ENCODE measurements at regions not wholly inside any gene's neighbourhood (a gene's known extent, or its start where the extent isn't known, plus 50 kb on each side); places are given as distances from the start of the nearest gene placed in this dataset.
"Not testable (repeated sequence)": the region's sequence is repeated elsewhere in the genome, so short reads cannot be mapped to it uniquely, and the experiment has no call there.

GRCh38 chr3:67154429-67154828 lies 156.3 kb downstream of the KBTBD8 start:
- H3K4me1 ChIP-seq (ENCODE audit: insufficient read depth, low read length), result no peaks in the 10 kb centered on the region
- H3K27me3 Mint-ChIP-seq, result peaks cover 0 to 4% of the 10 kb centered on the region in 2 donors
- peaks cover 0 to 12% (median 5%) of the 10 kb centered on the region in 5 donors for H3K9me3 Mint-ChIP-seq
- no peaks in the 10 kb centered on the region for H3K4me1 Mint-ChIP-seq
- H3K27ac ChIP-seq (ENCODE audit: low read depth, low read length), result no peak overlapping the region
- no peak for DNase-seq
- H3K36me3 Mint-ChIP-seq, result no peaks in the 10 kb centered on the region
- CTCF ChIA-PET, result no interaction called here
- H3K27me3 ChIP-seq (ENCODE audit: insufficient read depth, low read length, poor library complexity, severe bottlenecking), result no peaks in the 10 kb centered on the region
- POLR2A ChIA-PET, result no interaction called here
- H3K4me3 Mint-ChIP-seq, result no peak overlapping the region
- H3K27ac Mint-ChIP-seq, result no peak overlapping the region
- no peaks in the 10 kb centered on the region for H3K36me3 ChIP-seq (ENCODE audit: insufficient read depth, low read length)
- no peaks in the 10 kb centered on the region for H3K9me3 ChIP-seq (ENCODE audit: low read length)
- H3K4me3 ChIP-seq (ENCODE audit: low read length), result no peak overlapping the region

GRCh38 chr3:67167481-67167880 lies 169.4 kb downstream of the KBTBD8 start:
- DNase-seq, result no peak
- Histone ChIP-seq H3K27ac (ENCODE audit: low read depth, low read length) (no peak overlapping the region), H3K4me1 (ENCODE audit: insufficient read depth, low read length) (no peaks in the 10 kb centered on the region), H3K27me3 (ENCODE audit: insufficient read depth, low read length, poor library complexity, severe bottlenecking) (no peaks in the 10 kb centered on the region), H3K36me3 (ENCODE audit: insufficient read depth, low read length) (no peaks in the 10 kb centered on the region), H3K9me3 (ENCODE audit: low read length) (no peaks in the 10 kb centered on the region), H3K4me3 (ENCODE audit: low read length) (no peak overlapping the region)
- CTCF ChIA-PET, result no interaction called here
- no peaks in the 10 kb centered on the region for H3K4me1 Mint-ChIP-seq
- no peak overlapping the region for H3K27ac Mint-ChIP-seq
- H3K4me3 Mint-ChIP-seq, result no peak overlapping the region
- POLR2A ChIA-PET, result no interaction called here
- H3K27me3 Mint-ChIP-seq, result no peaks in the 10 kb centered on the region
- H3K36me3 Mint-ChIP-seq, result no peaks in the 10 kb centered on the region
- H3K9me3 Mint-ChIP-seq, result peaks cover 0 to 4% (median 2%) of the 10 kb centered on the region in 5 donors

GRCh38 chr3:67171841-67172240 lies 173.7 kb downstream of the KBTBD8 start:
- Histone ChIP-seq H3K36me3 (ENCODE audit: insufficient read depth, low read length) (no peaks in the 10 kb centered on the region), H3K9me3 (ENCODE audit: low read length) (no peaks in the 10 kb centered on the region), H3K4me1 (ENCODE audit: insufficient read depth, low read length) (no peaks in the 10 kb centered on the region), H3K27me3 (ENCODE audit: insufficient read depth, low read length, poor library complexity, severe bottlenecking) (no peaks in the 10 kb centered on the region), H3K4me3 (ENCODE audit: low read length) (no peak overlapping the region), H3K27ac (ENCODE audit: low read depth, low read length) (no peak overlapping the region)
- Mint-ChIP-seq H3K36me3 (no peaks in the 10 kb centered on the region), H3K4me1 (no peaks in the 10 kb centered on the region), H3K27ac (no peak overlapping the region), H3K27me3 (peaks cover 0 to 7% of the 10 kb centered on the region in 2 donors), H3K4me3 (no peak overlapping the region), H3K9me3 (peaks cover 0 to 12% (median 8%) of the 10 kb centered on the region in 5 donors)
- ChIA-PET POLR2A (no interaction called here), CTCF (no interaction called here)
- DNase-seq, result no peak

- peaks cover 0 to 17% (median 13%) of the 10 kb centered on the region in 5 donors for H3K9me3 Mint-ChIP-seq
- H3K4me1 ChIP-seq (ENCODE audit: insufficient read depth, low read length); H3K36me3 Mint-ChIP-seq; CTCF ChIA-PET; H3K9me3 ChIP-seq (ENCODE audit: low read length); H3K4me3 Mint-ChIP-seq; H3K27ac ChIP-seq (ENCODE audit: low read depth, low read length); H3K27me3 Mint-ChIP-seq; H3K36me3 ChIP-seq (ENCODE audit: insufficient read depth, low read length); H3K27me3 ChIP-seq (ENCODE audit: insufficient read depth, low read length, poor library complexity, severe bottlenecking); H3K27ac Mint-ChIP-seq; POLR2A ChIA-PET; H3K4me1 Mint-ChIP-seq; H3K4me3 ChIP-seq (ENCODE audit: low read length); DNase-seq: not testable (repeated sequence)
Measured at GRCh38 chr3:67173130-67173529, 175.0 kb downstream of the KBTBD8 start.

GRCh38 chr3:67176396-67176795 lies 178.3 kb downstream of the KBTBD8 start:
- ChIA-PET POLR2A (no interaction called here), CTCF (no interaction called here)
- no peak overlapping the region for H3K27ac ChIP-seq (ENCODE audit: low read depth, low read length)
- no peaks in the 10 kb centered on the region for H3K9me3 ChIP-seq (ENCODE audit: low read length)
- no peaks in the 10 kb centered on the region for H3K4me1 ChIP-seq (ENCODE audit: insufficient read depth, low read length)
- H3K27me3 Mint-ChIP-seq, result peaks cover 6 to 7% of the 10 kb centered on the region in 2 donors
- no peak for DNase-seq
- H3K4me3 Mint-ChIP-seq, result no peak overlapping the region
- H3K4me3 ChIP-seq (ENCODE audit: low read length), result no peak overlapping the region
- no peaks in the 10 kb centered on the region for H3K27me3 ChIP-seq (ENCODE audit: insufficient read depth, low read length, poor library complexity, severe bottlenecking)
- no peaks in the 10 kb centered on the region for H3K4me1 Mint-ChIP-seq
- no peak overlapping the region for H3K27ac Mint-ChIP-seq
- no peaks in the 10 kb centered on the region for H3K36me3 Mint-ChIP-seq
- peaks cover 0 to 17% (median 11%) of the 10 kb centered on the region in 5 donors for H3K9me3 Mint-ChIP-seq
- no peaks in the 10 kb centered on the region for H3K36me3 ChIP-seq (ENCODE audit: insufficient read depth, low read length)

GRCh38 chr3:67192466-67192865 lies 194.4 kb downstream of the KBTBD8 start:
- no peak overlapping the region for H3K4me3 Mint-ChIP-seq
- Histone ChIP-seq H3K4me1 (ENCODE audit: insufficient read depth, low read length) (no peaks in the 10 kb centered on the region), H3K27ac (ENCODE audit: low read depth, low read length) (no peak overlapping the region), H3K36me3 (ENCODE audit: insufficient read depth, low read length) (no peaks in the 10 kb centered on the region), H3K9me3 (ENCODE audit: low read length) (no peaks in the 10 kb centered on the region), H3K27me3 (ENCODE audit: insufficient read depth, low read length, poor library complexity, severe bottlenecking) (no peaks in the 10 kb centered on the region), H3K4me3 (ENCODE audit: low read length) (no peak overlapping the region)
- peaks cover 0 to 7% of the 10 kb centered on the region in 2 donors for H3K27me3 Mint-ChIP-seq
- ChIA-PET CTCF (no interaction called here), POLR2A (no interaction called here)
- H3K9me3 Mint-ChIP-seq, result peaks cover 0 to 4% (median 4%) of the 10 kb centered on the region in 5 donors
- no peaks in the 10 kb centered on the region for H3K36me3 Mint-ChIP-seq
- H3K4me1 Mint-ChIP-seq, result no peaks in the 10 kb centered on the region
- no peak overlapping the region for H3K27ac Mint-ChIP-seq
- DNase-seq, result no peak

- Histone ChIP-seq H3K27me3 (ENCODE audit: insufficient read depth, low read length, poor library complexity, severe bottlenecking) (no peaks in the 10 kb centered on the region), H3K36me3 (ENCODE audit: insufficient read depth, low read length) (no peaks in the 10 kb centered on the region), H3K9me3 (ENCODE audit: low read length) (no peaks in the 10 kb centered on the region), H3K27ac (ENCODE audit: low read depth, low read length) (no peak overlapping the region), H3K4me3 (ENCODE audit: low read length) (no peak overlapping the region), H3K4me1 (ENCODE audit: insufficient read depth, low read length) (no peaks in the 10 kb centered on the region)
- no peak for DNase-seq
- ChIA-PET CTCF (interaction anchor here (0.6 kb wide), 1 partner anchor 996 kb away, joined by 3 read pairs; no protein-coding TSS in a partner anchor), POLR2A (no interaction called here)
- H3K36me3 Mint-ChIP-seq, result no peaks in the 10 kb centered on the region
- peaks cover 0 to 2% (median 0%) of the 10 kb centered on the region in 5 donors for H3K9me3 Mint-ChIP-seq
- no peak overlapping the region for H3K4me3 Mint-ChIP-seq
- no peaks in the 10 kb centered on the region for H3K27me3 Mint-ChIP-seq
- no peak overlapping the region for H3K27ac Mint-ChIP-seq
- no peaks in the 10 kb centered on the region for H3K4me1 Mint-ChIP-seq
Measured at GRCh38 chr3:67196677-67197076, 198.6 kb downstream of the KBTBD8 start.

GRCh38 chr3:67198374-67198773 lies 200.3 kb downstream of the KBTBD8 start:
- no peak overlapping the region for H3K4me3 ChIP-seq (ENCODE audit: low read length)
- CTCF ChIA-PET, result no interaction called here
- H3K27ac Mint-ChIP-seq, result no peak overlapping the region
- H3K4me3 Mint-ChIP-seq, result no peak overlapping the region
- H3K4me1 Mint-ChIP-seq, result no peaks in the 10 kb centered on the region
- peaks cover 0 to 2% (median 0%) of the 10 kb centered on the region in 5 donors for H3K9me3 Mint-ChIP-seq
- DNase-seq, result no peak
- no peaks in the 10 kb centered on the region for H3K27me3 ChIP-seq (ENCODE audit: insufficient read depth, low read length, poor library complexity, severe bottlenecking)
- no peaks in the 10 kb centered on the region for H3K4me1 ChIP-seq (ENCODE audit: insufficient read depth, low read length)
- H3K36me3 ChIP-seq (ENCODE audit: insufficient read depth, low read length), result no peaks in the 10 kb centered on the region
- H3K36me3 Mint-ChIP-seq, result no peaks in the 10 kb centered on the region
- no peaks in the 10 kb centered on the region for H3K9me3 ChIP-seq (ENCODE audit: low read length)
- no peak overlapping the region for H3K27ac ChIP-seq (ENCODE audit: low read depth, low read length)
- peaks cover 0 to 1% of the 10 kb centered on the region in 2 donors for H3K27me3 Mint-ChIP-seq
- POLR2A ChIA-PET, result no interaction called here

- Mint-ChIP-seq H3K9me3 (peaks cover 0 to 2% (median 0%) of the 10 kb centered on the region in 5 donors), H3K4me3 (no peak overlapping the region), H3K4me1 (no peaks in the 10 kb centered on the region), H3K27ac (no peak overlapping the region), H3K27me3 (peaks cover 0 to 3% of the 10 kb centered on the region in 2 donors), H3K36me3 (no peaks in the 10 kb centered on the region)
- H3K36me3 ChIP-seq (ENCODE audit: insufficient read depth, low read length), result no peaks in the 10 kb centered on the region
- no peaks in the 10 kb centered on the region for H3K27me3 ChIP-seq (ENCODE audit: insufficient read depth, low read length, poor library complexity, severe bottlenecking)
- H3K4me1 ChIP-seq (ENCODE audit: insufficient read depth, low read length), result no peaks in the 10 kb centered on the region
- H3K27ac ChIP-seq (ENCODE audit: low read depth, low read length), result no peak overlapping the region
- H3K9me3 ChIP-seq (ENCODE audit: low read length), result no peaks in the 10 kb centered on the region
- DNase-seq, result no peak
- POLR2A ChIA-PET, result no interaction called here
- H3K4me3 ChIP-seq (ENCODE audit: low read length), result no peak overlapping the region
- CTCF ChIA-PET, result no interaction called here
Measured at GRCh38 chr3:67200618-67201017, 202.5 kb downstream of the KBTBD8 start.

Measured in CD8-positive, alpha-beta memory T cell (primary cell).